ENCODE measurements at regions not wholly inside any gene's neighbourhood (a gene's known extent, or its start where the extent isn't known, plus 50 kb on each side); places are given as distances from the start of the nearest gene placed in this dataset.

GRCh38 chr9:108277216-108277615 is 578.6 kb downstream of the ACTL7B start:
- TF ChIP-seq CTCF (IDR thresholded peaks at IDR 0.05), result no peak
- no peak for TF ChIP-seq POLR2A (IDR thresholded peaks at IDR 0.05)
